GM23338 (cell line): ENCODE measurements at regions not wholly inside any gene's neighbourhood (a gene's known extent, or its start where the extent isn't known, plus 50 kb on each side); places are given as distances from the start of the nearest gene placed in this dataset.

Source experiments
- ATAC-seq: fragments of 200-7000 bp; cut with Tn5 transposase; 3 replicates; pipeline ENCODE4 v1.9.1; 2020
- DNase-seq: peaks from one replicate; pipeline ENCODE4 v3.0.0-alpha.2; 2015; ENCODE audit warnings: low spot score
- H2AFZ ChIP-seq: fragments of 200-600 bp; sonication (generic); 2 replicates; pipeline ENCODE4 v1.8.0; 2016; ENCODE audit warnings: antibody characterized with exemption, mild to moderate bottlenecking, moderate library complexity
- H3F3A ChIP-seq: fragments of 200-600 bp; sonication (generic); replicated peaks from 2 replicates; pipeline ENCODE4 v1.8.0; 2017; ENCODE audit warnings: antibody characterized with exemption, mixed run types, low read depth
- H3K27ac ChIP-seq: fragments of 200-600 bp; sonication (generic); 2 replicates; pipeline ENCODE4 v1.6.1; 2016; ENCODE audit warnings: low read depth
- H3K27me3 ChIP-seq: fragments of 200-600 bp; sonication (generic); 2 replicates; pipeline ENCODE4 v1.8.0; 2016; ENCODE audit warnings: mild to moderate bottlenecking, mixed run types, moderate library complexity; ENCODE audit not compliant: insufficient read depth
- H3K36me3 ChIP-seq: fragments of 200-600 bp; sonication (generic); 2 replicates; pipeline ENCODE4 v1.8.0; 2016; ENCODE audit warnings: mild to moderate bottlenecking; ENCODE audit not compliant: insufficient read depth
- H3K4me1 ChIP-seq: fragments of 200-600 bp; sonication (generic); 2 replicates; pipeline ENCODE4 v1.8.0; 2016; ENCODE audit warnings: mild to moderate bottlenecking, moderate library complexity; ENCODE audit not compliant: insufficient read depth
- H3K4me2 ChIP-seq: fragments of 200-600 bp; sonication (generic); 2 replicates; pipeline ENCODE4 v1.7.1; 2017; ENCODE audit warnings: mixed run types
- H3K4me3 ChIP-seq: fragments of 200-600 bp; sonication (generic); 2 replicates; pipeline ENCODE4 v1.6.1; 2016; ENCODE audit warnings: mixed run types
- H3K79me2 ChIP-seq: fragments of 200-600 bp; sonication (generic); replicated peaks from 2 replicates; pipeline ENCODE4 v1.8.0; 2017; ENCODE audit warnings: mild to moderate bottlenecking; ENCODE audit not compliant: insufficient read depth
- H3K9me2 ChIP-seq: fragments of 200-600 bp; sonication (generic); 2 replicates; pipeline ENCODE4 v1.8.0; 2017; ENCODE audit not compliant: insufficient read depth
- H4K20me1 ChIP-seq: fragments of 200-600 bp; sonication (generic); replicated peaks from 2 replicates; pipeline ENCODE4 v1.8.0; 2017; ENCODE audit warnings: mild to moderate bottlenecking; ENCODE audit not compliant: insufficient read depth
- H3K27ac Mint-ChIP-seq: 2 replicates; pipeline ENCODE4 v1.8.0; 2020; ENCODE audit warnings: inconsistent platforms, mild to moderate bottlenecking, moderate library complexity, mixed read lengths
- H3K27me3 Mint-ChIP-seq: 3 replicates; pipeline ENCODE4 v1.8.0; 2022; ENCODE audit warnings: low read depth, mild to moderate bottlenecking, moderate library complexity, mixed read lengths, inconsistent platforms; ENCODE audit not compliant: insufficient read depth, poor library complexity
- H3K36me3 Mint-ChIP-seq: 3 replicates; pipeline ENCODE4 v1.8.0; 2021; ENCODE audit warnings: low read depth, mild to moderate bottlenecking, inconsistent platforms, moderate library complexity, mixed read lengths
- H3K4me1 Mint-ChIP-seq: 3 replicates; pipeline ENCODE4 v1.8.0; 2020; ENCODE audit warnings: mild to moderate bottlenecking, inconsistent platforms, mixed read lengths
- H3K4me3 Mint-ChIP-seq: 3 replicates; pipeline ENCODE4 v1.8.0; 2021; ENCODE audit warnings: moderate library complexity, mild to moderate bottlenecking, inconsistent platforms, mixed read lengths
- H3K9me3 Mint-ChIP-seq: 3 replicates; pipeline ENCODE4 v1.8.0; 2020; ENCODE audit warnings: moderate library complexity, mild to moderate bottlenecking, inconsistent platforms, mixed read lengths
- JUNB ChIP-seq: IDR thresholded peaks from one replicate; pipeline ENCODE4 v1.6.1; 2016; ENCODE audit warnings: antibody characterized with exemption; ENCODE audit not compliant: unreplicated experiment
- NANOG ChIP-seq: IDR thresholded peaks from 2 replicates; pipeline ENCODE4 v1.6.1; 2016; ENCODE audit warnings: antibody characterized with exemption, borderline replicate concordance
- POLR2AphosphoS5 ChIP-seq: IDR thresholded peaks from 2 replicates; pipeline ENCODE4 v1.6.1; 2016; ENCODE audit warnings: antibody characterized with exemption, low read depth
- STAT1 ChIP-seq: IDR thresholded peaks from one replicate; pipeline ENCODE4 v1.6.1; 2016; ENCODE audit warnings: antibody characterized with exemption; ENCODE audit not compliant: unreplicated experiment
- ZNF114 ChIP-seq: fragments of 250-450 bp; sonication (Bioruptor Pico); IDR thresholded peaks from 2 replicates; pipeline ENCODE4 v1.5.0; 2020; ENCODE audit warnings: mild to moderate bottlenecking, moderate library complexity
- ZNF331 ChIP-seq: fragments of 250-450 bp; sonication (Bioruptor Pico); IDR thresholded peaks from 2 replicates; pipeline ENCODE4 v1.5.0; 2020; ENCODE audit warnings: low read depth, mild to moderate bottlenecking, moderate library complexity
- TF ChIP-seq, protein P1 (sequence below), 2 experiments: fragments of 200-600 bp in 1 of 2; sonication (generic) in 1 of 2; conservative IDR thresholded peaks; 2 replicates each; pipeline versions ENCODE4 v1.5.1 to v1.6.1; 2016 to 2017; ENCODE audit warnings: antibody characterized with exemption in 2 of 2, low read depth in 2 of 2, mild to moderate bottlenecking in 2 of 2, moderate library complexity in 1 of 2
- TF ChIP-seq, protein P2 (sequence below): IDR thresholded peaks from 2 replicates; pipeline ENCODE4 v1.6.1; 2016; ENCODE audit warnings: antibody characterized with exemption
- TF ChIP-seq, protein P3 (sequence below): IDR thresholded peaks from one replicate; pipeline ENCODE4 v1.6.1; 2018; ENCODE audit warnings: antibody characterized with exemption; ENCODE audit not compliant: unreplicated experiment

DNA sequence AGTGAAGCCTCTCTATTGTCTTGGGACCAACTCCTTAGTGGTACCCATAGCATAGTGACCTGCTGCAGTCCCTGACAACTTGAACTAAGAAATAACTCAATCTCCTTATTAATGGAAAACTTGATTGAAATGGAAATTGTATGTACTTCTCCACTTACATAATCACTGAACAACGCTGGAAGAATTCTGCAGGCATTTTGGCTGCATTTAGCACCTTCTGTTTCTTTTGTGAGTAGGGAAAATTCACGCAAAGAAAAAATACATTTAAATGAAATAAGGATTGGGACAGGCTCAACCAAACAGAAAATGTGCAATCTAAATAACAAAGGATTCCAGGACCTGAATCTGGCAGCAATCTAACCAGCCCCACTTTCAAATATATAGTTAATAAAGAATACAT lies 126.9 kb upstream of the GHITM start (continued):
- TF ChIP-seq, protein P1, sequence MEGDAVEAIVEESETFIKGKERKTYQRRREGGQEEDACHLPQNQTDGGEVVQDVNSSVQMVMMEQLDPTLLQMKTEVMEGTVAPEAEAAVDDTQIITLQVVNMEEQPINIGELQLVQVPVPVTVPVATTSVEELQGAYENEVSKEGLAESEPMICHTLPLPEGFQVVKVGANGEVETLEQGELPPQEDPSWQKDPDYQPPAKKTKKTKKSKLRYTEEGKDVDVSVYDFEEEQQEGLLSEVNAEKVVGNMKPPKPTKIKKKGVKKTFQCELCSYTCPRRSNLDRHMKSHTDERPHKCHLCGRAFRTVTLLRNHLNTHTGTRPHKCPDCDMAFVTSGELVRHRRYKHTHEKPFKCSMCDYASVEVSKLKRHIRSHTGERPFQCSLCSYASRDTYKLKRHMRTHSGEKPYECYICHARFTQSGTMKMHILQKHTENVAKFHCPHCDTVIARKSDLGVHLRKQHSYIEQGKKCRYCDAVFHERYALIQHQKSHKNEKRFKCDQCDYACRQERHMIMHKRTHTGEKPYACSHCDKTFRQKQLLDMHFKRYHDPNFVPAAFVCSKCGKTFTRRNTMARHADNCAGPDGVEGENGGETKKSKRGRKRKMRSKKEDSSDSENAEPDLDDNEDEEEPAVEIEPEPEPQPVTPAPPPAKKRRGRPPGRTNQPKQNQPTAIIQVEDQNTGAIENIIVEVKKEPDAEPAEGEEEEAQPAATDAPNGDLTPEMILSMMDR (conservative IDR thresholded peaks at IDR 0.05; ENCODE audit: low read depth in 2 of 2), result no peak
- TF ChIP-seq POLR2AphosphoS5, result no peak

DNA sequence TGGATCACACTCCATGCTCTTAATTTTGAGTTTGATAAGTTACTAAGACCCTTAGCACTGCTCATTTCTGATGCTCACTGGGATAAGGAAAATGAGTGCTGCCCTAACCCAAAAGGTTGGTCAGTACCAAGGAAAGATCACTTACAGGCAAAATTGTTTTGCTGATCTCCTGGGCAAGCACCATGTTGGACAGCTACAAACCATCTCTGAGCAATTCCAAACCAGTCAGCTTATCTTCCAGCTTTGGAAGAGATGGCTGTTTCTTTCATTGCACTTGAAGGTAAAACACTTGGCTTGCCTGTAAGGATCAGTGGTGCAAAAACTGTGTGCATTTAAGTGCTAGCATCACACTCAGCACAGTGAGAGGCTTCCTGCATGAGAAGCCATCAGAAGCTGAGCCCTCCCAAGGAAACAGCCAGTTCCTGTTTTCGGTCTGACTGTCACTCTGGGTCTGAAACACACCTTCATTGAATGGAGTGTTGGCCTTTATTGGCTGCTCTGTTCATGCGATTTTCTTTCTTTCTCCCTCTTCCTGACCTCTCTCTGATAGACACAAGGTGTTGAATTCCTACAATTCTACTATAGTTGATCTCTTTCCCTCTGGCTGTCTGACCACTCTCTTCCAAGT lies 126.4 kb upstream of the GHITM start:
- H3K36me3 ChIP-seq, result no peaks in the 10 kb centered on the region
- H3K79me2 ChIP-seq, result no peaks in the 10 kb centered on the region
- ATAC-seq (no peak), DNase-seq (no peak)
- H3K4me3 Mint-ChIP-seq, result no peak overlapping the region
- H3K4me1 Mint-ChIP-seq, result peaks cover 6% of the 10 kb centered on the region
- peak overlapping the region; percentile 81 for H2AFZ ChIP-seq
- TF ChIP-seq JUNB (no peak), STAT1 (no peak), NANOG (no peak), ZNF114 (CRISPR knock-in tag) (no peak), POLR2AphosphoS5 (no peak), ZNF331 (CRISPR knock-in tag) (no peak)
- TF ChIP-seq, protein P2, sequence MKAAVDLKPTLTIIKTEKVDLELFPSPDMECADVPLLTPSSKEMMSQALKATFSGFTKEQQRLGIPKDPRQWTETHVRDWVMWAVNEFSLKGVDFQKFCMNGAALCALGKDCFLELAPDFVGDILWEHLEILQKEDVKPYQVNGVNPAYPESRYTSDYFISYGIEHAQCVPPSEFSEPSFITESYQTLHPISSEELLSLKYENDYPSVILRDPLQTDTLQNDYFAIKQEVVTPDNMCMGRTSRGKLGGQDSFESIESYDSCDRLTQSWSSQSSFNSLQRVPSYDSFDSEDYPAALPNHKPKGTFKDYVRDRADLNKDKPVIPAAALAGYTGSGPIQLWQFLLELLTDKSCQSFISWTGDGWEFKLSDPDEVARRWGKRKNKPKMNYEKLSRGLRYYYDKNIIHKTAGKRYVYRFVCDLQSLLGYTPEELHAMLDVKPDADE, result no peak
- TF ChIP-seq, protein P1 (conservative IDR thresholded peaks at IDR 0.05; ENCODE audit: low read depth in 2 of 2), result no peak
- TF ChIP-seq, protein P3, sequence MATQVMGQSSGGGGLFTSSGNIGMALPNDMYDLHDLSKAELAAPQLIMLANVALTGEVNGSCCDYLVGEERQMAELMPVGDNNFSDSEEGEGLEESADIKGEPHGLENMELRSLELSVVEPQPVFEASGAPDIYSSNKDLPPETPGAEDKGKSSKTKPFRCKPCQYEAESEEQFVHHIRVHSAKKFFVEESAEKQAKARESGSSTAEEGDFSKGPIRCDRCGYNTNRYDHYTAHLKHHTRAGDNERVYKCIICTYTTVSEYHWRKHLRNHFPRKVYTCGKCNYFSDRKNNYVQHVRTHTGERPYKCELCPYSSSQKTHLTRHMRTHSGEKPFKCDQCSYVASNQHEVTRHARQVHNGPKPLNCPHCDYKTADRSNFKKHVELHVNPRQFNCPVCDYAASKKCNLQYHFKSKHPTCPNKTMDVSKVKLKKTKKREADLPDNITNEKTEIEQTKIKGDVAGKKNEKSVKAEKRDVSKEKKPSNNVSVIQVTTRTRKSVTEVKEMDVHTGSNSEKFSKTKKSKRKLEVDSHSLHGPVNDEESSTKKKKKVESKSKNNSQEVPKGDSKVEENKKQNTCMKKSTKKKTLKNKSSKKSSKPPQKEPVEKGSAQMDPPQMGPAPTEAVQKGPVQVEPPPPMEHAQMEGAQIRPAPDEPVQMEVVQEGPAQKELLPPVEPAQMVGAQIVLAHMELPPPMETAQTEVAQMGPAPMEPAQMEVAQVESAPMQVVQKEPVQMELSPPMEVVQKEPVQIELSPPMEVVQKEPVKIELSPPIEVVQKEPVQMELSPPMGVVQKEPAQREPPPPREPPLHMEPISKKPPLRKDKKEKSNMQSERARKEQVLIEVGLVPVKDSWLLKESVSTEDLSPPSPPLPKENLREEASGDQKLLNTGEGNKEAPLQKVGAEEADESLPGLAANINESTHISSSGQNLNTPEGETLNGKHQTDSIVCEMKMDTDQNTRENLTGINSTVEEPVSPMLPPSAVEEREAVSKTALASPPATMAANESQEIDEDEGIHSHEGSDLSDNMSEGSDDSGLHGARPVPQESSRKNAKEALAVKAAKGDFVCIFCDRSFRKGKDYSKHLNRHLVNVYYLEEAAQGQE, result no peak
- H3K9me2 ChIP-seq, result peaks cover 8% of the 10 kb centered on the region
- H3F3A ChIP-seq, result no peaks in the 10 kb centered on the region
- no peaks in the 10 kb centered on the region for H3K27me3 Mint-ChIP-seq
- H3K4me2 ChIP-seq, result no peak overlapping the region
- no peak overlapping the region for H3K4me3 ChIP-seq
- H3K27me3 ChIP-seq, result no peaks in the 10 kb centered on the region
- H3K4me1 ChIP-seq, result 0 out of 2 replicates have a peak, but pooled peaks cover 7% of the 10 kb centered on the region
- peaks cover 3% of the 10 kb centered on the region; the same call in 1 of the 3 replicates for H3K36me3 Mint-ChIP-seq
- peaks cover 7% of the 10 kb centered on the region; the same call in 2 of the 3 replicates for H3K9me3 Mint-ChIP-seq
- H3K27ac Mint-ChIP-seq, result no peak overlapping the region
- H4K20me1 ChIP-seq, result no peaks in the 10 kb centered on the region
- H3K27ac ChIP-seq, result no peak overlapping the region
